Stimulated activated effector memory CD8-positive, alpha-beta T cell treated with anti-CD3 and anti-CD28 coated beads, Interleukin-12 subunit alpha, Interleukin-12 subunit beta, amount 100 ng/mL, for 72 hours (primary cell): ENCODE measurements at regions not wholly inside any gene's neighbourhood (a gene's known extent, or its start where the extent isn't known, plus 50 kb on each side); places are given as distances from the start of the nearest gene placed in this dataset.

Experiments
- ATAC-seq: fragments of 150-1000 bp; cut with Tn5 transposase; 2 replicates; pipeline ENCODE4 v1.10.0; 2021
- DNase-seq, 2 donors: peaks; one replicate each; pipeline ENCODE4 v3.0.0; 2021 to 2022; ENCODE audit warnings: low spot score in 2 of 2
- H3K27ac Mint-ChIP-seq: one replicate; pipeline ENCODE4 v1.8.0; 2022; ENCODE audit warnings: mild to moderate bottlenecking, mixed read lengths
- H3K36me3 Mint-ChIP-seq: one replicate; pipeline ENCODE4 v1.8.0; 2022; ENCODE audit warnings: mild to moderate bottlenecking, mixed read lengths
- H3K4me1 Mint-ChIP-seq: one replicate; pipeline ENCODE4 v1.8.0; 2022; ENCODE audit warnings: mixed read lengths
- H3K4me3 Mint-ChIP-seq: one replicate; pipeline ENCODE4 v1.8.0; 2022; ENCODE audit warnings: mild to moderate bottlenecking, mixed read lengths
- H3K9me3 Mint-ChIP-seq: one replicate; pipeline ENCODE4 v1.8.0; 2022; ENCODE audit warnings: mixed read lengths

DNA sequence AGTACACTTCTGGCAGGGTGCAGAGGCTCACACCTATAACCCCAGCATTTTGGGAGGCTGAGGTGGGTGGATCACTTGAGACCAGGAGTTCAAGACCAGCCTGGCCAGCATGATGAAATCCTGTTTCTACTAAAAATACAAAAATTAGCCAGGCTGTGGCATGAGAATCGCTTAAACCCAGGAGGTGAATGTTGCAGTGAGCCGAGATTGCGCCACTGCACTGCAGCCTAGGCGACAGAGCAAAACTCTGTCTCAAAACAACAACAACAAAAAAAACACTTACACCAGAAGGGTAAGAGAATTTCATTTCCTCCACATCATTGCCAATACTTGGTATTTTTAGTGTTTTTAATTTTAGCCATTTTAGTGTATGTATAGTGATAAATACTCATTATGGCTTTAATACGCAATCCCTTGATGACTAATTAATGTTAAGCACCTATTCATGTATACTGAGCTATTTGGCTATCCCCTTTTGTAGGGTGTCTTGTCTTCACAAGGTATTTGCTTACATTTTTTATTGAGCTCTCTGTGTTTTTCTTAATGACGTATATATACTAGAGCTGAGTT lies 77.1 kb upstream of the TNR start:
- Mint-ChIP-seq H3K27ac (no peak overlapping the region), H3K4me1 (no peaks in the 10 kb centered on the region), H3K36me3 (no peaks in the 10 kb centered on the region), H3K4me3 (no peak overlapping the region), H3K9me3 (no peaks in the 10 kb centered on the region)
- ATAC-seq = no peak
- no peak for DNase-seq

DNA sequence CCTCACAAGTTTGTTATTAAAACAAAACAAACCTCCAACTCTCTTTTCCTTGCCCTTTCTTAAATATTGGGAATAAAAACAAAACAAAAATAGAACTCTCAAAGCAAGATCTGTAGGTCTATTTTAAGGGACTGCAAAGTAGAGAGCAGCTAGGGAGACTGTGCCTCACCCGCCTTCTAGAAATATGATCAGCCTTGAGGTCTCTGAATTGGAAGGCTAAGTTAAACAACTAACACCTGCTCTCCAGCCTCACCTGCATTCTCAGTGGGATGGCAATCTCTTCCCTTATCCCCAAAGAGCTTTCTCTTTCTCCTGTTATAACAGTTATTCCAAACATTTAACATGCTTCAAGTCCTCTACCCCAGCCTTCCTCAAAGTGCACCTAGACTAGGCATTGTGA lies 75.5 kb upstream of the TNR start:
- no peak overlapping the region for H3K4me3 Mint-ChIP-seq
- H3K27ac Mint-ChIP-seq = no peak overlapping the region
- H3K4me1 Mint-ChIP-seq = no peaks in the 10 kb centered on the region
- DNase-seq = no peak
- H3K9me3 Mint-ChIP-seq = no peaks in the 10 kb centered on the region
- H3K36me3 Mint-ChIP-seq = no peaks in the 10 kb centered on the region
- no peak for ATAC-seq

DNA sequence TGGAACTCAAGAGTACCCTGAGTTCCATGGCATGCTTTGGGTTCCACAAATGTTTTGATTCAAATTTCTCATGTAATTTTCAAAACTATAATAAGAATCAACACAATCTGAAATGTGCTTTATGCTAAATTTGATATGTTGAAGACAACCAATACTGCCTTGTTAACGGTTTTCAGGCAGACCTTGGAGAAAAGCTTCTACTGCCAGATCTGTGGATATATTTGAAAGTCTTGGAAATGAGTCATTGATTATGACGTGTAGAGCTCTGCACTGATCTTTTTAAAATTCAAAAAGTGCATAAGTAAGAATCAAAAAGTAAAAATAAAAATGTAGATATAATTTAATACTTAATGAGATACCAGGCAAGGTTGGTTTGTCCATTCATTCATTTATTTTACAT lies 74.0 kb upstream of the TNR start:
- DNase-seq (no peak), ATAC-seq (no peak)
- no peak overlapping the region for H3K27ac Mint-ChIP-seq
- no peak overlapping the region for H3K4me3 Mint-ChIP-seq
- peaks cover 2% of the 10 kb centered on the region for H3K9me3 Mint-ChIP-seq
- no peaks in the 10 kb centered on the region for H3K4me1 Mint-ChIP-seq
- no peaks in the 10 kb centered on the region for H3K36me3 Mint-ChIP-seq

DNA sequence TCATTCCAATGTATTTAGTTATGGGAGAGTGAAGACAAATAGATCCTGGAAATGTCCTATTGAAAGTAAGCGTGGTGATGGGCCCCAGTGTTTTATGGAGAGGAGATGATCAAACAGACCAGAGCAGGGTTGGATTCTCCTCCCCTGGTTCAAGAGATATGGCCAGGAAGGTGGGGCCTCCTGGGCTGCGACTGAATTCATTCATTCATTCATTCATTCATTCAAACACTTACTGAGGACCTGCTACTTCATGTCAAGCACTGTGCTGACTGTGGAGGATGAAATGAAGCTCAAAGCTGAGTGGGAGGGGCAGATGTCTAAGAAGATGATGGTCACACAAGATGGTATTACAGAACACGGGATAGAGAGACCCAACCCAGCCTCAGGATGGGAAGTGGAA lies 71.5 kb upstream of the TNR start:
- Mint-ChIP-seq H3K27ac (no peak overlapping the region), H3K9me3 (peaks cover 2% of the 10 kb centered on the region), H3K4me3 (no peak overlapping the region), H3K4me1 (no peaks in the 10 kb centered on the region), H3K36me3 (no peaks in the 10 kb centered on the region)
- ATAC-seq (no peak), DNase-seq (no peak)

DNA sequence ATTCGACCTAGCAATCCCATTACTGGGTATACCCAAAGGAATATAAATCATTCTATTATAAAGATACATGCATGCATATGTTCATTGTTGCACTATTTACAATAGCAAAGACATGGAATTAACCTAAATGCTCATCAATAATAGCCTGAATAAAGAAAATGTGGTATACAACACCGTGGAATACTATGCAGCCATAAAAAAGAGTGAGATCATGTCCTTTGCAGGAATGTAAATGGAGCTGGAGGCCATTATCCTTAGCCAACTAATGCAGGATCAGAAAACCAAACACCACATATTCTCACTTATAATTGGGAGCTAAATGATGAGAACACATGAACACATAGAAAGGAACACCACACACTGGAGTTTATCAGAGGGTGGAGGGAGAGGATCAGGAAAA lies 69.5 kb upstream of the TNR start:
- H3K27ac Mint-ChIP-seq = no peak overlapping the region
- no peaks in the 10 kb centered on the region for H3K36me3 Mint-ChIP-seq
- ATAC-seq = no peak
- H3K4me1 Mint-ChIP-seq = no peaks in the 10 kb centered on the region
- no peak overlapping the region for H3K4me3 Mint-ChIP-seq
- no peak for DNase-seq
- H3K9me3 Mint-ChIP-seq = peaks cover 2% of the 10 kb centered on the region

DNA sequence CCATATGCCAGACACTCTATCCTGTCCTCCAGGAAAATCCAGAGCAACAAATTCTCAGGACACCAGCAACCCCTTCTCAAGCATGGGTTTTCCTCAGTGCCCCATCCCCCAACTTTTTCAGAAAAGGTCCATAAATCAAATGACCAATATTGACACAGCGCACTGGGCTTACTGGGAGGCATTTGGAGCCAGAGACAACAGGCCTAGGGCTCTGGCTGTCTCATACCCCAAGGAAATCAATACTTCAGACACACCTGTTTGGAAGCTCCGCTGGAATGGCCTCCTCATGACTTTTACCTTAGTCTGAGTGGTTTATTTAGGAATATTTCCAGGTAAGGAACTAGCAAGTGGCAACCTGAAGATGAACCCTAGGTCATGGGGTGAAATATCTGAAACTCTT lies 66.9 kb upstream of the TNR start:
- no peak for ATAC-seq
- Mint-ChIP-seq H3K27ac (no peak overlapping the region), H3K4me3 (no peak overlapping the region), H3K36me3 (no peaks in the 10 kb centered on the region), H3K4me1 (no peaks in the 10 kb centered on the region), H3K9me3 (peaks cover 2% of the 10 kb centered on the region)
- no peak for DNase-seq

DNA sequence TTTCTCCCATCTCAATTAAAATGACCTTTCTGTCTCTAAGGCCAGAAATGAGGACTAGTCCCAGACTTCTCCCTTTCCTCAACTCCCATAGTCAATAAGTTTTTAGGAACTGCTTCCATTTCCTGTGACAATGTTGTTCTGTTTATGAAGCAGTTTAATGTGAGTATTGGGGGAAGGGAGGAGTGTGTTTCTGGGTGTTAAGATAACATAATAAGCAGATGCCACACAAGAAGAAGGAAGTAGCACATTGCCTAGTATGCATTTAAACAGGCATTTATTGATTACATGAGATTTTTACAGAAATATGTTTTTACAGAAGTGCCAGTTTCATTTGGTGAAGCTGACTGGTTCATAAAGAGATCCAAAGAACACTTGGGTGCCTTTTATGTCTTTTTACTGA lies 65.6 kb upstream of the TNR start:
- Mint-ChIP-seq H3K36me3 (no peaks in the 10 kb centered on the region), H3K4me1 (no peaks in the 10 kb centered on the region), H3K4me3 (no peak overlapping the region), H3K9me3 (peaks cover 2% of the 10 kb centered on the region), H3K27ac (no peak overlapping the region)
- no peak for ATAC-seq
- DNase-seq = no peak

DNA sequence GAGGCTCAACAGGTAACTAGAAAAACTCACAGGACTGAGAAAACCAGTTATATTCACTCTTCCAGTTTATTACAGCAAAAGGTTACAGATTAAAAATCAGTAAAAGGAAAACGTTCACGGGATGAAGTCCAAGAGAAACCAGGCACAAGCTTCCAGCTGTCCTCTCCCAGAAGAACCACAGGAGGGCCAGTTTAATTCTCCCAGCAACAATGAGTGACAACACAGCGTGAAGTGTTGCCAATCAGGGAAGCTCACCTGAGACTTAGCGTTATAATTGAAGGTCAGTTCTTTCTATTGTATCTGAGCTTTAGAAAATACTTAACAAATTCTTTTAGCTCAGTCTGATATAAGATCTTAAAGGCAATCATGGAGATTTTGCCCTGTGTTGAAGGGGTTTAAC lies 65.2 kb upstream of the TNR start:
- H3K9me3 Mint-ChIP-seq = peaks cover 2% of the 10 kb centered on the region
- ATAC-seq (no peak), DNase-seq (no peak)
- no peaks in the 10 kb centered on the region for H3K36me3 Mint-ChIP-seq
- H3K4me1 Mint-ChIP-seq = no peaks in the 10 kb centered on the region
- no peak overlapping the region for H3K27ac Mint-ChIP-seq
- H3K4me3 Mint-ChIP-seq = no peak overlapping the region

DNA sequence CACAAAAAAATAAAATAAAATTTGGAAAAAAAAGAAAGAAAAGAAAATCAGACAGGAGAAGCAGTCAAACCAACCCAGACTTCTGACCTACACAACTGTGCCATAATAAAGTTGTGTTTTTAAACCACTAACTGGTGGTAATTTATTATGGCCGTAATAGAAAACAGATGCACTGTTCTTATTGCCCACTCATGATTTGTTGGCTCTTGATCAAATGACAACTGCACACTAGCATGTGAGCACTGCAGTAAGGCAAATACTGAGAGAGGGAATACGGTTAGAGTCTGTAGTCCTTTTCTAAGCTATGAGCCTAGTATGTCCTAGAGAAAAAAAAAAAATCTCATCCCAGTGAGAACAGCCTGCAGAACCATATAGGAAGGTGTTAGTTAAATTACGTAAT lies 61.2 kb upstream of the TNR start:
- Mint-ChIP-seq H3K27ac (no peak overlapping the region), H3K36me3 (no peaks in the 10 kb centered on the region), H3K4me3 (no peak overlapping the region), H3K4me1 (no peaks in the 10 kb centered on the region), H3K9me3 (no peaks in the 10 kb centered on the region)
- ATAC-seq (no peak), DNase-seq (no peak)

DNA sequence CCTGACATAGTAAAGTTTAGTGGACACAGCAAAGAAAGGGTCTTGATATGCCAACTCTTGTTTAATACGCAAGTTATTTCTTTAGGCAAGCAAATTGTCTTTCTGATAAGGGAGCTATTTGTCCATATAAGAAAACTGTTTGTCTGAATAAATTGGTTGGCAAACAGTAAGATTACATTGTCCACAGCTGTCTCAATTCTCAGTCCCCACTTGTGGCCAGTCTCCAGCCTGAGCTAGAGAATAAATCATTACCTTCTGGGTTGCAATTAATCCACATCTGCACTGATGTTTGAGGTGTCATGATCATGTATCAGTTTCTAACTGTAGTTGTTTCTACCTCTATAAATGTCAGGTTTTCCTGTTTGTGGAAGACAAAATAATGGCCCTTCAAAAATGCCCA lies 60.0 kb upstream of the TNR start:
- no peaks in the 10 kb centered on the region for H3K9me3 Mint-ChIP-seq
- no peak overlapping the region for H3K27ac Mint-ChIP-seq

DNA sequence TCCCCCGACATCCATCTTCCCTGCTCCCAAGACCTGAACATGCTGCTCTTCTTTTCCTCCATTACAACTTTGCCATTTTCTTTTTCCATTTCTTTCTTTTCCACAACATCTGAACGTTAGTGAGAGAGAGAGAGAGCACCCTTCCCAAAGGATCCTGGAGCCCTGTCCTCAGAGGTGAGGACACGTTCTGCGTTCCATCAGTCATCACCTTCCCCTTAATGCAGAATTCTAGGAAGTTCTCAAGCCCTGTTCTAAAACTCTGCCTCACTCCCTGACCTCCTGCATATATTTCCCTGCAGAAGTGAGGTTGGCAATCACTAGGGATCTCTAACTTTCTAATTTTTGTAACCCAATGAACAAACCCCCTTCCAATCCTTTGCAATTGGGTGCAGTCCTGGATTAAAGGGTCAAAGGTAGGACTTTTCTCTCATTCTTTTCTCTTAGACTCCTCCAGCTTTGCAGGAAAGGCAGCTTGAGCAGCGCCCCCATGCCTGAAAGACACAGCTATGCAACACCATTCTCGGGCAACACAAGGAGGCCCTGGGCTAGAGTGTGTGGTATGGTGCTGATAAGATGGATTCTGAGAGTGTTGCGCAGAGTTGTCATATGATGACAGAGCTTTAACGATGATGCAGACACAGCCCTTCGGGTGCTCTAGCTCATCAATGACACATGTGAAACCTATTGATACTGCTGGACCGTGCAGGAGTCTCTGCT lies 59.2 kb upstream of the TNR start:
- no peak for DNase-seq
- ATAC-seq = peak; percentile 24
- no peak overlapping the region for H3K4me3 Mint-ChIP-seq
- no peaks in the 10 kb centered on the region for H3K36me3 Mint-ChIP-seq
- H3K9me3 Mint-ChIP-seq = no peaks in the 10 kb centered on the region
- H3K27ac Mint-ChIP-seq = no peak overlapping the region
- H3K4me1 Mint-ChIP-seq = no peaks in the 10 kb centered on the region

More for the DNA sequence above, 60.0 kb upstream of the TNR start:
- ATAC-seq (no peak), DNase-seq (no peak)
- Mint-ChIP-seq H3K4me3 (no peak overlapping the region), H3K36me3 (no peaks in the 10 kb centered on the region), H3K4me1 (no peaks in the 10 kb centered on the region)

DNA sequence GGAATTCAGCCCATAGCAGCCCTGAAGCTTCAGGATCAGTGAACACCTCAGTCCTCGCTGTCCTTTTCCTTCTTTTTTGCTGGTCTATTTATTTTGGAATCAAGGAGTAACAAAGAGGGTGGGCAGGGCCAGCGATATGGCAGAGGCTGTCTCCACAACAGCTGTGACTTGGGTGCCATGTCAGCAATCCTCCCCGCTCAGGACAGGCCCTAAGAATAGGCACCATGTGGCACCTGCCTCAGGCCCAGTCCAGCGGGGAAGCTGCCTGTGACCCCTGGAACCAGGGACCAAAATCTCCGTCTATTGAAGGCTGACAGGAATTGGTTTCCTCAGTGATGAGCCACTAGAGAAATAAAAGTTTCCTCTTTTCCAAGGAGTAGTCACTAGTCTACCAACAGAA lies 58.6 kb upstream of the TNR start:
- no peak overlapping the region for H3K27ac Mint-ChIP-seq
- no peaks in the 10 kb centered on the region for H3K4me1 Mint-ChIP-seq
- ATAC-seq = peak; percentile 45
- DNase-seq = no peak
- H3K9me3 Mint-ChIP-seq = no peaks in the 10 kb centered on the region
- H3K36me3 Mint-ChIP-seq = no peaks in the 10 kb centered on the region
- no peak overlapping the region for H3K4me3 Mint-ChIP-seq

DNA sequence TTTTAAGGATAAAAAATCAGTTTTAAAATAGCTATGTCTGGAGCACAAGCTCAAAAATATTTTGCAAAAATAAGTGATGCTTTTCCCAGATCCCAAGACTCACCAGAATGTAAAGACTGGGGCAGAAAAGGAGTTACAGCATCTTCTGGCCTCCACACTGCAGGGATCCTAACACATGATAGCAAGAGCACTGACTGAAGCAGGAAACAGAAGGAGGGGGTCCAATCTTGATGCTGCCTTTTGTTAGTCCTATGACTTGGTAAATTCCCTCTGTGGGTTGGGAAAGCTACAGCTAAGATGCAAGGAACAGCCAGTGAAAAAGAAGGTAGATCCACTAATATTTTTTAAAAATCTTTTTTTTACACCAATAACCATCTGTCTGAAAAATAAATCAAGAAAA lies 54.2 kb upstream of the TNR start:
- no peaks in the 10 kb centered on the region for H3K36me3 Mint-ChIP-seq
- ATAC-seq = no peak
- no peaks in the 10 kb centered on the region for H3K9me3 Mint-ChIP-seq
- no peak overlapping the region for H3K4me3 Mint-ChIP-seq
- no peaks in the 10 kb centered on the region for H3K4me1 Mint-ChIP-seq
- no peak for DNase-seq
- no peak overlapping the region for H3K27ac Mint-ChIP-seq

DNA sequence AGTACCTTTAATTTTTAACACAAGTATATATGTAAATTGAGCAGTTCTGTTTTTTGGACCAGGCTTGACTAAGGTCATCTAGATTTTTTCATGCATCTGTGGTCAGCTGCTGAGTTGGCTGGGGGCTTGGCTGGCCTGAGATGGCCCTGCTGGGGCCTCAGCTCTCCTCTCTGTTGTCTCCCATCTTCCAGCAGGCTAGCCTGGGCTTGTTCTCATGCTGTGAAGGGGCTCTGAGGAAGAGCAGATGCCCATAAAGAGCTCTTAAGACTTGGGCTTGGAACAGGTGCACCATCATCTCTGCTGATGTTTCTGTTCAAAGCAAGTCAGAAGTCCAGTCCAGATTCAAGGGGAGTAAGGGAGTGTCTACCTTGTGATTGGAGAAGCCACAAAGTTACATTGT lies 51.2 kb upstream of the TNR start:
- Mint-ChIP-seq H3K4me1 (no peaks in the 10 kb centered on the region), H3K27ac (no peak overlapping the region), H3K36me3 (no peaks in the 10 kb centered on the region), H3K4me3 (no peak overlapping the region), H3K9me3 (peaks cover 3% of the 10 kb centered on the region)
- DNase-seq (no peak), ATAC-seq (no peak)

DNA sequence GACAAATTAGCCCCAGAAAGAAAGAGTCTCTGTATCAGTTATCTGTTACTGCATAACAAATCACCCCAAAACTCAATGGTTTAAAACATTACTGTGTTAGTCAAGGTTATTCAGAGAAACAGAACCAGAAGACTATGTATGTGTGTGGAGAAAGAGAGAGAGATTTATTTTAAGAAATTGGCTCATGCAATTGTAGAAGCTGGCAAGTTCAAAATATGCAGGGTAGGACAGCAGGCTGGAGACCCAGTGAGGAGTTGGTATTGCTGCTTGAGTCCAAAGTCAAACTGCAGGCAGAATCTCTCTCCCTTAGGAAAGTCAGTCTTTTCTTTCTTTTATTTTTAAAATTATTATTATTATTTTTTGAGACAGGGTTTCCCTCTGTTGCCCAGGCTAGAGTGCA lies 50.2 kb upstream of the TNR start:
- DNase-seq = no peak
- ATAC-seq = no peak
- peaks cover 3% of the 10 kb centered on the region for H3K9me3 Mint-ChIP-seq
- no peak overlapping the region for H3K4me3 Mint-ChIP-seq
- no peaks in the 10 kb centered on the region for H3K36me3 Mint-ChIP-seq
- no peaks in the 10 kb centered on the region for H3K4me1 Mint-ChIP-seq
- H3K27ac Mint-ChIP-seq = no peak overlapping the region
